22Rv1 (cell line): ENCODE measurements at regions not wholly inside any gene's neighbourhood (a gene's known extent, or its start where the extent isn't known, plus 50 kb on each side); places are given as distances from the start of the nearest gene placed in this dataset.

ENCODE experiments used
- H3K27ac ChIP-seq: fragments of 450-650 bp; 2 replicates; pipeline ENCODE4 v1.5.1; 2017
- CTCF ChIP-seq: fragments of 450-650 bp; IDR thresholded peaks from 2 replicates; pipeline ENCODE4 v1.5.1; 2017; ENCODE audit warnings: mild to moderate bottlenecking
- ZFX ChIP-seq: fragments of 450-650 bp; IDR thresholded peaks from 2 replicates; pipeline ENCODE4 v1.6.1; 2017; ENCODE audit warnings: antibody characterized with exemption, borderline replicate concordance

GRCh38 chr10:131726076-131726880 is 174.5 kb upstream of the PPP2R2D start:
- no peak overlapping the region for H3K27ac ChIP-seq
- TF ChIP-seq CTCF (no peak), ZFX (no peak)

- TF ChIP-seq CTCF, result no peak
- H3K27ac ChIP-seq, result no peak overlapping the region
Measured at GRCh38 chr10:131726967-131727366, 173.8 kb upstream of the PPP2R2D start.

GRCh38 chr10:131727560-131727959 is 173.2 kb upstream of the PPP2R2D start:
- TF ChIP-seq ZFX (no peak), CTCF (no peak)
- H3K27ac ChIP-seq, result no peak overlapping the region

GRCh38 chr10:131728286-131729228 is 172.3 kb upstream of the PPP2R2D start:
- TF ChIP-seq ZFX (no peak), CTCF (no peak)
- H3K27ac ChIP-seq, result no peak overlapping the region

GRCh38 chr10:131729361-131729760 is 171.4 kb upstream of the PPP2R2D start:
- no peak for TF ChIP-seq ZFX
- TF ChIP-seq CTCF, result no peak
- H3K27ac ChIP-seq, result no peak overlapping the region

GRCh38 chr10:131729938-131730660 is 170.7 kb upstream of the PPP2R2D start:
- TF ChIP-seq ZFX, result no peak
- TF ChIP-seq CTCF, result no peak
- no peak overlapping the region for H3K27ac ChIP-seq
